A549 (cell line): ENCODE measurements at regions not wholly inside any gene's neighbourhood (a gene's known extent, or its start where the extent isn't known, plus 50 kb on each side); places are given as distances from the start of the nearest gene placed in this dataset.

Source experiments
- BCL3 ChIP-seq: fragments of >200 bp; sonication (Bioruptor Twin); formaldehyde crosslinking; IDR thresholded peaks from 3 replicates; pipeline ENCODE4 v1.6.1; 2016
- CHD4 ChIP-seq: fragments of 200-600 bp; sonication (generic); IDR thresholded peaks from 2 replicates; pipeline ENCODE4 v1.6.1; 2016; ENCODE audit warnings: antibody characterized with exemption, mild to moderate bottlenecking, borderline replicate concordance
- CTCF ChIP-seq: fragments of >200 bp; sonication (Bioruptor Twin); formaldehyde crosslinking; IDR thresholded peaks from 3 replicates; pipeline ENCODE4 v1.5.1; 2016
- EP300 ChIP-seq, 2 experiments: fragments of >200 bp; sonication (Bioruptor Twin); formaldehyde crosslinking; IDR thresholded peaks; 2 replicates in 1 of 2; 3 replicates in 1 of 2; pipeline ENCODE4 v1.6.1; 2016 to 2017
- KDM5A ChIP-seq: fragments of 200-600 bp; sonication (generic); IDR thresholded peaks from 2 replicates; pipeline ENCODE4 v1.6.1; 2016; ENCODE audit warnings: antibody characterized with exemption, mild to moderate bottlenecking
- MAX ChIP-seq: IDR thresholded peaks from 2 replicates; pipeline ENCODE4 v1.6.1; 2012
- MYC ChIP-seq: IDR thresholded peaks from 2 replicates; pipeline ENCODE4 v1.6.1; 2012; ENCODE audit warnings: mild to moderate bottlenecking, inconsistent platforms, low read length, improper control_type of control experiment, borderline replicate concordance
- POLR2A ChIP-seq: IDR thresholded peaks from 2 replicates; pipeline ENCODE4 v1.6.1; 2012; ENCODE audit warnings: mild to moderate bottlenecking, low read length
- RAD21 ChIP-seq, 2 experiments: fragments of >200 bp in 1 of 2; sonication (Bioruptor Twin) in 1 of 2; formaldehyde crosslinking in 1 of 2; IDR thresholded peaks in 1 of 2; conservative IDR thresholded peaks in 1 of 2; 2 replicates in 1 of 2; 3 replicates in 1 of 2; pipeline ENCODE4 v1.6.1; 2012 to 2018; ENCODE audit warnings: inconsistent platforms in 1 of 2
- RCOR1 ChIP-seq: fragments of 150-350 bp; IDR thresholded peaks from 2 replicates; pipeline ENCODE4 v1.6.1; 2014; ENCODE audit warnings: antibody characterized with exemption, low read length, low read depth
- ZC3H11A ChIP-seq: fragments of 450-650 bp; IDR thresholded peaks from 2 replicates; pipeline ENCODE4 v1.6.1; 2014; ENCODE audit warnings: antibody characterized with exemption, mild to moderate bottlenecking
- TF ChIP-seq, protein P1 (sequence below): fragments of 200-600 bp; sonication (generic); IDR thresholded peaks from 2 replicates; pipeline ENCODE4 v1.6.1; 2016; ENCODE audit warnings: antibody characterized with exemption, mild to moderate bottlenecking, moderate library complexity

DNA sequence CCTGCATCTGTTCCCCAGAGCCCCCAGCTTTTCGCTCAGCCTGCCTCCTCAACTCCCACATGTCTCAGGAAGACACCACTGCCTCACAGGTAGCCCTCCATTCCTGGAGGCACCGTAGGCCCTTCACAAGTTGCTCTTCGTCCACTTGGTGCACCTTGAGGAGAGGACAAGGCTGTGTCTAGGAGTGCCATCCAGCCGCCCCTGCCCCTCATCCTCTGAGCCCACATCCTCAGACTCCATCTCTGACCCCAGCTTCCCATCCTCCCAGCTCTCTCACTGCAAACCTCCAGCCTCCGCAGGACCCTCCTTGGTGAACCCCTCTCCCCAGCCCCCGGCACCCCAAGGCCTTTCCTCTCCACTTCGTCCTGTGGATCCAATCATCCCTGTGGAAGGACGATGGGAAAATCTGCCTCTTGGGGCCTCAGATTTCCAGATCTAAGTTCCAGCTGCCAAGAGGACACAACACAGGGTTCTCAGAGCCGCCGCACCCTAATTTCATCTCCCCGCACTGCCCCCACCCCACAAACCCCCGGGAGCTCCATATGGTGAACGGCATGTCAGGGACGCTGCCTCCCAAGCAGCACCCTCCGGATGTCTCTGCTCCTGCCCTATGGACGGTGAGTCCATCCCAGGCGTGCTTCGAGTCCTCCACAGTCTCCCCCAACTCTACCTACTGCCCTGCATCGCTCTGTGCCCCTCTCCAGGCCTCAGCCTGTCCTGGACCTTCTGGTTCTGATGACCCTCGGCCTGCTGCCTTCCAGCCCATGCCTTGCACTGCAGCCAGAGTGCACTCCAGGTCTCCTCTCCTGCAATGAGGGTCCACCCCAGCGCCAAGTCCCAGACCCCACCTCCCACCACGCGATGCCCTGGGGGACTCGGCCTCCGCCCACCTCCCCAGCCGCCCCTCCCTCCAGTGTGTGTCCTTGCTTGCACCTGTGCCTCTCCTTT lies 314.1 kb upstream of the DIO3 start:
- TF ChIP-seq CTCF (no peak), RCOR1 (no peak), MYC (no peak), MAX (no peak), CHD4 (no peak), RAD21 (conservative IDR thresholded peaks at IDR 0.05 in 1 of 2, IDR thresholded peaks at IDR 0.05 in 1 of 2) (no peak), ZC3H11A (no peak), BCL3 (no peak), POLR2A (no peak), EP300 (IDR thresholded peaks at IDR 0.05) (no peak), KDM5A (no peak)
- TF ChIP-seq, protein P1, sequence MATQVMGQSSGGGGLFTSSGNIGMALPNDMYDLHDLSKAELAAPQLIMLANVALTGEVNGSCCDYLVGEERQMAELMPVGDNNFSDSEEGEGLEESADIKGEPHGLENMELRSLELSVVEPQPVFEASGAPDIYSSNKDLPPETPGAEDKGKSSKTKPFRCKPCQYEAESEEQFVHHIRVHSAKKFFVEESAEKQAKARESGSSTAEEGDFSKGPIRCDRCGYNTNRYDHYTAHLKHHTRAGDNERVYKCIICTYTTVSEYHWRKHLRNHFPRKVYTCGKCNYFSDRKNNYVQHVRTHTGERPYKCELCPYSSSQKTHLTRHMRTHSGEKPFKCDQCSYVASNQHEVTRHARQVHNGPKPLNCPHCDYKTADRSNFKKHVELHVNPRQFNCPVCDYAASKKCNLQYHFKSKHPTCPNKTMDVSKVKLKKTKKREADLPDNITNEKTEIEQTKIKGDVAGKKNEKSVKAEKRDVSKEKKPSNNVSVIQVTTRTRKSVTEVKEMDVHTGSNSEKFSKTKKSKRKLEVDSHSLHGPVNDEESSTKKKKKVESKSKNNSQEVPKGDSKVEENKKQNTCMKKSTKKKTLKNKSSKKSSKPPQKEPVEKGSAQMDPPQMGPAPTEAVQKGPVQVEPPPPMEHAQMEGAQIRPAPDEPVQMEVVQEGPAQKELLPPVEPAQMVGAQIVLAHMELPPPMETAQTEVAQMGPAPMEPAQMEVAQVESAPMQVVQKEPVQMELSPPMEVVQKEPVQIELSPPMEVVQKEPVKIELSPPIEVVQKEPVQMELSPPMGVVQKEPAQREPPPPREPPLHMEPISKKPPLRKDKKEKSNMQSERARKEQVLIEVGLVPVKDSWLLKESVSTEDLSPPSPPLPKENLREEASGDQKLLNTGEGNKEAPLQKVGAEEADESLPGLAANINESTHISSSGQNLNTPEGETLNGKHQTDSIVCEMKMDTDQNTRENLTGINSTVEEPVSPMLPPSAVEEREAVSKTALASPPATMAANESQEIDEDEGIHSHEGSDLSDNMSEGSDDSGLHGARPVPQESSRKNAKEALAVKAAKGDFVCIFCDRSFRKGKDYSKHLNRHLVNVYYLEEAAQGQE: no peak
